ENCODE measurements at regions not wholly inside any gene's neighbourhood (a gene's known extent, or its start where the extent isn't known, plus 50 kb on each side); places are given as distances from the start of the nearest gene placed in this dataset.

GRCh38 chr18:70507970-70508369, 219.1 kb downstream of the SOCS6 start:
- DNase-seq (ENCODE audit: low read depth, low spot score) = no peak

- DNase-seq (ENCODE audit: low read depth, low spot score) = no peak
Observed at GRCh38 chr18:70506511-70506910, 217.7 kb downstream of the SOCS6 start.

- DNase-seq (ENCODE audit: low read depth, low spot score) = no peak
Observed at GRCh38 chr18:70503060-70503459, 214.2 kb downstream of the SOCS6 start.

GRCh38 chr18:70501358-70501757, 212.5 kb downstream of the SOCS6 start:
- no peak for DNase-seq (ENCODE audit: low read depth, low spot score)

- no peak for DNase-seq (ENCODE audit: low read depth, low spot score)
Observed at GRCh38 chr18:70500748-70501147, 211.9 kb downstream of the SOCS6 start.

DNA sequence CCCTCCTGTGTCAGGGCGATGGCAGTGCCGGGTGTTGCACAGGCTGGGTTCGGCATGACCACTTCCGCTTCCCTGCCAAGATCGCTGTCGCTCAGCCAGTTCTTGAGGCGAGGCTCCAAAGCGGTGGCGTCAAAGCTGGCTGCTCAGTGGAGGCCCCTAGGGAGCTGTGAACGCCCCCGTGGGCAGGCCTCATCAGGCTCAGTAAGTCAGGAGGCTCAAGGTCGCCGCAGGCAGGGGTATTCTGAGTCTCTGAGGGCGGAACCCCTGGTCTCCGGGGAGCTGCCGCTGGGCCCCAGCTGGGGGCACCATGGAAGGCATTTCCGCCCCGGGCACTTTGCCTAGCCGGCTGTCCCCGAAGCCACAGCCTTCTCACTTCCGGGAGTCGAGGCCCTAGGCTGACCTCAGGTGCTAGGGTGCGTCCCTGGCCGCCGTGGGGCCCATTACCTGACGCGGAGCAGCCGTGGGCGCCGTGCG, 210.4 kb downstream of the SOCS6 start:
- no peak for DNase-seq (ENCODE audit: low read depth, low spot score)

DNA sequence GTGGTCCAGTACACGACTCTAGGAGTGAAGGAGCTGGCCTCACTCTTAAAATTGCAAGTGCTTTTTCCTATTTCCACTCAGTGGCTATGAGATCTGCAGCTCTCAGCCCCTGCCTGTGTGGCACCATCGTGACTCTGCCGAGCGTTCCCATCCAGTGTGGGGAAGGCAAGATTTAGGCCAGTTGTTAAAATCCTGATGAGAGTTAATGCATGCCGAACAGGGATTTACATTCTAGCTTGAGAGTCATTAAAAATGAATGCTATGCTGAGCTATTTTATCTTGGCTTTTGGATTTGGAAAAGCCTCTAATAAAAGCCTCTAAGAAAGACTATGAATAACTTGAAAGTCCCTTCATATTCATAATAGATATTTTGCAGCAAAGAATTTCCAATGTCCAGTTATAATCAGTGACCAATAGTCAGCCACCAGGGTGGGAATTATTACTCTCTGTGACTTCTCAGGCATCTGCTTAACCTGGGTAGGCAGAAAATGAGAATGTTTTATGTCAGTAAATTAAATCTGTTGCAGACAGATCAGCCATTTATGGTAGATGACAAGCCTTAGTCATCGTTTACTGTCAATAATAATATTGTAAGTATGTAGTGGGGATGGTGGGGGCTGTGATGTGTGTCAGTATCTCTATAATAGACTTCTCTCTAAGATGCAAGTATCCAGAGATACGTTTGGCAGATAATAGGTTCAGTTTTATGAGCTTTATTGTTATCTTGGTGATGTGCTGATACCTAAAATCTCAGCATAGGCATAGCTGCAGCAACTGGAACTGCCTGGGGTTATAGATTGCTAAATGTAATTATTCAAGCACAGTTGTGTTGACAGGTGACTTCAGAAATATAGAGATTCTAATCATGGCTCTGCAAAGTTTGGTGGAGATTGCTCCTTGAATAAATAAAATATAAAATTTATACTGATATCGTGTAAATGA, 207.8 kb downstream of the SOCS6 start:
- no peak for DNase-seq (ENCODE audit: low read depth, low spot score)

GRCh38 chr18:70494524-70494923, 205.7 kb downstream of the SOCS6 start:
- DNase-seq (ENCODE audit: low read depth, low spot score) = no peak

DNA sequence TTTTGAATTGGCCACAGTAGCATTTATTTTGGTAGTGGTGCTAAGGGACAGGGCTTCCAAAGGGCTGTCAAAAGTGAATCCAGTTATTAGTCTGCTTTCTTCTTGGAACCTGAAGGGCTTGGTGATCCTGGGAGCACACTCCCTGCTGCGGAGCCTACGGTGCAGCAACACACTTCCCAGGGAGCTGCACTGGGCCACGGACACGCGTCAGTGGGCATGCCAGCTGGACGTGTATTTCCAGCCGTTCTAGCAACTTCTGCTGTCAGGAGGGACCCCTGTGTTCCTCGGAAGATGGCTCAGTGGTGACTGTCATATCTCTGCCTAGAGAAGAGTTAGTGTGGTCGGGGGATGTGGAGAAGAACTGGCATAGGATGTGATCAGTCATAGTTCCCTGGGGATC, 204.6 kb downstream of the SOCS6 start:
- no peak for DNase-seq (ENCODE audit: low read depth, low spot score)

- DNase-seq (ENCODE audit: low read depth, low spot score) = peak; percentile 11
Observed at GRCh38 chr18:70491734-70492348, 203.0 kb downstream of the SOCS6 start.

DNA sequence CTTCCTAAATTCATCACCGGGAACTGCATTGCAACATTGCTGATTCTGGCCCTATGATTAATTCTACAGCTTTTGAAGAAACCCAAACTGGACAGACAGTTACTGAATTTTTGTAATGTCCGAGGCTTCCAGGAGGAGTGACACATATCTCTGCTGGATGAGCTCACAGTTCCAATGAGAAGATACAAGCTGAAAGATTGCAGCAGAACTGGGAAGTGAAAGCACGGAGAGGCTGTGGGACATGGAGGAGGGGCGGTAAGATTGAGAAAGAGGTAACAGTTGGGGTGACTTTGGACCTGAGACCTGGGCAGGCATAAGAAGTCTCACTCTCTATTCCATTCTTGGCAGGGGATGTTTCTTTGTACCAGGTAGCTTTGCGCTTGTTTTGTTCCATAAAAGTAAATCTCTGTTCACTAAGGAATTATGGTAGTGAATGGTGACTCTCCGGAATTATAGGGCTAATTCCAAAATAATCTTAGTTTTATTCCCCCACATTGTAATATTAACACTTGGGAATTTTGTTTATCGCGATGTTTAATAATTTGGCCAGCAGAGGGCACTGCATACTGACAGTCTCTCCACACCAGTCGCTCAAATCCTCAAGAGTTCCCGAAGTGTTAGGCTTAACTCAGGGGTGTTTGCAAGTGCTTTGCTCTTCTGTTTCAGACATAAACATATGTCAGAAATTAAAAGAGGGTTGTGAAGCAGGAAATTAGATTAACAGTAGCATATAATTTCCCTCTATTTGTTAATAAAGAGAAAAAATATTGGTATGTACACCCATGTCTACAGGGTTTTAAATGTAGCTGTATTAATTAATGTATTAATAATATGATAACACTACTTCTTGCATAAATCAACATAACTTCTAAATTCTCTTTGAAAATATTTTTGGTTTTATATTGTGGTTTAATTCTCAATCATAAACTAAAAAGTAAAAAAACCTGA, 201.4 kb downstream of the SOCS6 start:
- DNase-seq (ENCODE audit: low read depth, low spot score) = peak; percentile 10

- no peak for DNase-seq (ENCODE audit: low read depth, low spot score)
Observed at GRCh38 chr18:70489571-70489970, 200.7 kb downstream of the SOCS6 start.

GRCh38 chr18:70469916-70470315, 181.1 kb downstream of the SOCS6 start:
- no peak for DNase-seq (ENCODE audit: low read depth, low spot score)

- DNase-seq (ENCODE audit: low read depth, low spot score) = no peak
Observed at GRCh38 chr18:70468861-70469547, 180.2 kb downstream of the SOCS6 start.

DNA sequence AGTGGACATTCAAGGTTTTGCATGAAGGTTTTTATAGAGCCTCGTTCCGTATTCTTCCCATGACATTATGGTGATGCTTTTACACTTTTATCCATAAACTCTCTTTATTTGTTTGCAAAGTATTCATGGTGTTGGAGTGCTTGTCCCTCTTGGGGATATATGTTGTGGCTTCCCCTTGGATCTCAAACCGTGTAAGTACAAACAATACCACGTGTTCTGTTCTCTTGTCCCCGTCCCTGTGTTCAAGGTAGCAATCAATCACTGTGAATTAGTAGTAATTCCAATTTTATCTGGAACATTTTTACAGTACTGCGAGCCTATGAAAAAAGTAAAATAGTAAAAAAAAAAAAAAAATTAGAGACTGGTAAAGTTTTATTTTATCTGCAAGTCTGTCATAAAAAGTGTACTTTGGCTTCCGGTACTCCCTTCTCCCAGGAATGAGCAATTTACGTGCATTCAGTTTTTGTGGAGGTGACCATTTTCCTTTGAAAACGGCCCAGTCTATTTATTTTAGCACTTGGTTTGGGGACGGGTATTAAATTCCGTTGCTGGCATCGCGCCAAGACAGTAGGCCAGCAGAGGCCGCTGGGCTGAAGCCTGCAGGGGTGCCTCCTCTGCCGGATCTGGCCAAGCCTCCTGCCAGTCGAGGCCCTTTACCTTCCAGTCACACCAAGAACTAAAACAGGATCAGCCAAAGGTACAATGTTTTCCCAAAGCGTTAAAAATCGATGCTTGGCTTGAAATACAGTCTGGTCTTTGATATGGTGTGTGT, 175.7 kb downstream of the SOCS6 start:
- DNase-seq (ENCODE audit: low read depth, low spot score) = no peak

DNA sequence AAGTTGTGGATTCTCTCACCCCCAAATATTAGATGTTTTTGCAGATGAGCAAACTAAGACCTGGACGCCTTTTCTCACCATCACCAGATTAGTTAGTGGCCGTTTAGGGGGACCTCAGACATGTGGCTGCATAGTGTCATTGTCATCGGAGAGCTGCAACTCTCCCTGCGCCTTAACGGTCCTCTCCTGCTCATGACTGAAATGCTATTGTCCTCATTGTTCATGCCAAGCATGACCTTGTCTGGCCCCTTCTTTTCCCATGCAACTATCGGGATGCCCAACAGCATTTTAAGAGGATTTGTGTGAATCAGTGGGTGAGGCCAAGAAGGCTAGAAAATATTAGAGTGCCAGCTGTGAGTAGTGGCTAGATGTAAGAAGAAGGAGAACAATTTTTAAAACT, 174.2 kb downstream of the SOCS6 start:
- no peak for DNase-seq (ENCODE audit: low read depth, low spot score)

- no peak for DNase-seq (ENCODE audit: low read depth, low spot score)
Observed at GRCh38 chr18:70462078-70462439, 173.2 kb downstream of the SOCS6 start.

DNA sequence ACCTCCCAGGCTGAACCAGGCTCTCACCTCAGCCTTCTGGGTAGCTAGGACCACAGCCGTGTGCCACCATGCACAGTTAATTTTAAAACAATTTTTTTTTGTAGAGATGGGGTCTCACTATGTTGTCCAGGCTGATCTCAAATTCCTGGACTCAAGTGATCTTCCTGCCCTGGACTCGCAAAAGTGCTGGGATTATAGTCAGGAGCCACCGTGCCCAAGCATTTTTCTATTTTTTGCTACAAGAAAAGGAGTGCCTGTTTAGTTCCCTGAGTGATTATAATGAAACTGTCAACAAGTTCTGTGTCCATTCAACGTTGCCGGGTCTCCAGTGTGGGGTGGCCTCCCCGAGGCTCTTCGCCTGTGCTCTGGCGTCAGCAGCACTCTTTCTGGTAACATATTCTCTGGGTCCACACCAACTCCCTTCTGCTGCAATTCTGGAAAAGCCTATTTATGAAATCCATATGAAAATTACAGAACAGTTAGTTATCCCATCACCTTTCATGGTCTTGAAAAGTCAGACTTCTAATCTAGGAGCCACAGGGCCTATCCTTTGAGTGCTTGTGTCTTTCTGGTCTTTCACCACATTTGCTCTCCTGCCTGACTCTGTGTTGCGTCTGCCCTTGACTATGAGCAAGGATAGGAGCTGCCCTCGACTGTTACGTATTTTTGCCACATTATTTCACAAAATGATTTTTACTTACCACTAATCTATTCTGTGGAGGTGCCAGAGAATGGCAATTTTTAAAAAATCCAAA, 172.7 kb downstream of the SOCS6 start:
- no peak for DNase-seq (ENCODE audit: low read depth, low spot score)

- no peak for DNase-seq (ENCODE audit: low read depth, low spot score)
Observed at GRCh38 chr18:70459731-70460130, 170.9 kb downstream of the SOCS6 start.

- no peak for DNase-seq (ENCODE audit: low read depth, low spot score)
Observed at GRCh38 chr18:70459251-70459650, 170.4 kb downstream of the SOCS6 start.

Data from brain pericyte (primary cell).